ENCODE measurements at regions not wholly inside any gene's neighbourhood (a gene's known extent, or its start where the extent isn't known, plus 50 kb on each side); places are given as distances from the start of the nearest gene placed in this dataset.

- DNase-seq, result no peak
- Histone ChIP-seq H4K20me1 (ENCODE audit: insufficient read depth, low read length) (no peaks in the 10 kb centered on the region), H3K4me2 (replicated peaks; ENCODE audit: extremely low read depth, low read length, poor library complexity, severe bottlenecking) (no peak overlapping the region), H3K79me2 (ENCODE audit: insufficient read depth, low read length) (no peaks in the 10 kb centered on the region), H3K27me3 (ENCODE audit: control insufficient read depth in 2 of 2, insufficient read depth in 2 of 2, low read length in 2 of 2) (no peaks in the 10 kb centered on the region), H3K4me1 (ENCODE audit: control insufficient read depth in 1 of 2, insufficient read depth in 2 of 2, low read length in 2 of 2) (no peaks in the 10 kb centered on the region), H3K4me3 (replicated peaks in 1 of 3; ENCODE audit: low read depth in 2 of 3, low read length in 3 of 3) (no peak overlapping the region), H3K27ac (ENCODE audit: low read depth in 1 of 2, low read length in 2 of 2) (no peak overlapping the region), H3K9ac (ENCODE audit: insufficient read depth, low read length, poor library complexity, severe bottlenecking) (no peak overlapping the region), H2AFZ (ENCODE audit: insufficient read depth, low read depth, low read length, poor library complexity, severe bottlenecking) (no peak overlapping the region), H3K9me3 (replicated peaks in 1 of 2; ENCODE audit: control insufficient read depth in 1 of 2, insufficient read depth in 1 of 2, low read length in 2 of 2) (peaks cover 13 to 29% of the 10 kb centered on the region in 2 donors), H3K36me3 (replicated peaks in 1 of 2; ENCODE audit: control insufficient read depth in 1 of 2, insufficient read depth in 2 of 2, low read length in 2 of 2) (no peaks in the 10 kb centered on the region)
- Mint-ChIP-seq H3K9me3 (peaks cover 4 to 27% (median 14%) of the 10 kb centered on the region in 7 donors), H3K4me3 (no peak overlapping the region), H3K36me3 (no peaks in the 10 kb centered on the region), H3K27me3 (ENCODE audit: low read depth in 3 of 3) (peaks cover 0 to 1% (median 0%) of the 10 kb centered on the region in 3 donors), H3K4me1 (no peaks in the 10 kb centered on the region), H3K27ac (no peak overlapping the region)
- TF ChIP-seq CTCF (IDR thresholded peaks at IDR 0.05), result no peak
- intact Hi-C loops (cut with micrococcal nuclease), result no loop called here
- WGBS (ENCODE audit: insufficient coverage), result 80% methylated on average over 1 of the region's 1 CpG
These were observed 265.2 kb upstream of the ADGRL4 start for GRCh38 chr1:79271759-79272158.

- H3K4me1 ChIP-seq (ENCODE audit: control insufficient read depth in 1 of 2, insufficient read depth in 2 of 2, low read length in 2 of 2), result no peaks in the 10 kb centered on the region
- H3K27me3 ChIP-seq (ENCODE audit: control insufficient read depth in 2 of 2, insufficient read depth in 2 of 2, low read length in 2 of 2), result no peaks in the 10 kb centered on the region
- H3K36me3 ChIP-seq (replicated peaks in 1 of 2; ENCODE audit: control insufficient read depth in 1 of 2, insufficient read depth in 2 of 2, low read length in 2 of 2), result no peaks in the 10 kb centered on the region
- H2AFZ ChIP-seq (ENCODE audit: insufficient read depth, low read depth, low read length, poor library complexity, severe bottlenecking), result no peak overlapping the region
- H3K9me3 ChIP-seq (replicated peaks in 1 of 2; ENCODE audit: control insufficient read depth in 1 of 2, insufficient read depth in 1 of 2, low read length in 2 of 2), result peaks cover 0 to 9% of the 10 kb centered on the region in 2 donors
- Mint-ChIP-seq H3K4me1 (no peaks in the 10 kb centered on the region), H3K27ac (no peak overlapping the region), H3K36me3 (no peaks in the 10 kb centered on the region), H3K27me3 (ENCODE audit: low read depth in 3 of 3) (peaks cover 0 to 2% (median 0%) of the 10 kb centered on the region in 3 donors), H3K9me3 (peaks cover 0 to 7% (median 4%) of the 10 kb centered on the region in 7 donors), H3K4me3 (no peak overlapping the region)
- H3K79me2 ChIP-seq (ENCODE audit: insufficient read depth, low read length), result no peaks in the 10 kb centered on the region
- 100% methylated on average over 1 of the region's 4 CpGs for WGBS (ENCODE audit: insufficient coverage)
- no peak overlapping the region for H3K4me2 ChIP-seq (replicated peaks; ENCODE audit: extremely low read depth, low read length, poor library complexity, severe bottlenecking)
- intact Hi-C loops (cut with micrococcal nuclease), result no loop called here
- no peak for DNase-seq
- no peak overlapping the region for H3K9ac ChIP-seq (ENCODE audit: insufficient read depth, low read length, poor library complexity, severe bottlenecking)
- TF ChIP-seq CTCF (IDR thresholded peaks at IDR 0.05), result no peak
- no peak overlapping the region for H3K4me3 ChIP-seq (replicated peaks in 1 of 3; ENCODE audit: low read depth in 2 of 3, low read length in 3 of 3)
- H3K27ac ChIP-seq (ENCODE audit: low read depth in 1 of 2, low read length in 2 of 2), result no peak overlapping the region
- no peaks in the 10 kb centered on the region for H4K20me1 ChIP-seq (ENCODE audit: insufficient read depth, low read length)
These were observed 258.7 kb upstream of the ADGRL4 start for GRCh38 chr1:79264975-79265818.
